SJCRH30 (cell line): ENCODE measurements at regions not wholly inside any gene's neighbourhood (a gene's known extent, or its start where the extent isn't known, plus 50 kb on each side); places are given as distances from the start of the nearest gene placed in this dataset.
A peak's percentile ranks its signal among the peaks of the same experiment; 100 is the strongest.
"Not testable (repeated sequence)": the region's sequence is repeated elsewhere in the genome, so short reads cannot be mapped to it uniquely, and the experiment has no call there.

Experiments used
- DNase-seq, 2 experiments: peaks; one replicate each; pipeline ENCODE4 v3.0.0-alpha.2; 2015 to 2020
- H3K27ac ChIP-seq: fragments of 250-450 bp; sonication (Bioruptor Pico); 2 replicates; pipeline ENCODE4 v1.5.1; 2020; ENCODE audit warnings: mild to moderate bottlenecking, moderate library complexity
- H3K27me3 ChIP-seq: fragments of 250-450 bp; sonication (Bioruptor Pico); 2 replicates; pipeline ENCODE4 v1.5.1; 2020; ENCODE audit warnings: mild to moderate bottlenecking, moderate library complexity
- H3K36me3 ChIP-seq: fragments of 250-450 bp; sonication (Bioruptor Pico); 2 replicates; pipeline ENCODE4 v1.5.1; 2020; ENCODE audit warnings: mild to moderate bottlenecking, moderate library complexity
- H3K4me1 ChIP-seq: fragments of 250-450 bp; sonication (Bioruptor Pico); 2 replicates; pipeline ENCODE4 v1.5.1; 2020; ENCODE audit warnings: mild to moderate bottlenecking, moderate library complexity
- H3K4me3 ChIP-seq: fragments of 250-450 bp; sonication (Bioruptor Pico); 2 replicates; pipeline ENCODE4 v1.5.1; 2020; ENCODE audit warnings: mild to moderate bottlenecking, moderate library complexity
- H3K9me3 ChIP-seq: fragments of 250-450 bp; sonication (Bioruptor Pico); replicated peaks from 2 replicates; pipeline ENCODE4 v1.5.1; 2020; ENCODE audit warnings: mild to moderate bottlenecking, moderate library complexity

GRCh38 chr1:228611707-228612106 lies 123.6 kb upstream of the RHOU start:
- H3K27ac ChIP-seq, H3K27me3 ChIP-seq, DNase-seq, H3K4me1 ChIP-seq, H3K4me3 ChIP-seq, H3K36me3 ChIP-seq, H3K9me3 ChIP-seq: not testable (repeated sequence)

DNA sequence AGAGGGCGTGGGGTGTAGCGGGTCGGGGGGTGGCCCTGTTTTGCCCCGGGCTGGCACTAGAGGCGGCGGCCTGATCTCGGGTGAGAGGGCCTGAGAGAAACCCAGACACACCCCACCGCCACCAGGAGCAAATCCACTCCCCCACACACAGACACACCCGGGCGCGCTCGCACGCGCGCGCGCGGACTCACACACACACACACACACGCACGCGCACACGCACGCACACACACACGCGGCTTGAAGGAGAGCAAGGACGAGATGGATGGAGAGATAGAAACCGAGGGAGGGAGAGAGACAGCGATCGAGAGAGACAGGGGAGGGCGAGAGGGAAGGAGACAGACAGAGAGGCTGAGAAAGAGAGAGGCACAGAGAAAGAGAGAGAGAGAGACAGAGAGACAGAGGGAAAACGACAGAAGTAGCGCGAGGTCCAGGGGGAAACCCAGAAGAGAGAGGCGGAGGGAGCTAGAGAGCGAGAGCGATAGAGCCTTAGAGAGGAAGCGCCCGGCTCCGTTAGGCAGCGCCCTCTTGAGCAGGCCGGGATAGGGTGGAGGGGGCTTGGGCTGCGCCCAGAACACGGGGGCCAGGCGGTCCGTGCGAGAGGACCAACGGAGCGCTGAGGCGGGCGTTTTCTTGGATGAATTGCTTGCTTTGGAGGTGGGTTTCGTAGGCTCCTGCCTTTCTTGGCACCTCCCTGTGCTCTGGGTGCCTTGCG lies 113.1 kb upstream of the RHOU start:
- Histone ChIP-seq H3K27ac (0 out of 2 replicates have a peak overlapping the region, but pooled peaks have one; percentile 27), H3K4me3 (peak overlapping the region; percentile 66)
- peak in 1 of 2 experiments; percentile 34 for DNase-seq
- not testable (repeated sequence) for H3K27me3 ChIP-seq, H3K9me3 ChIP-seq, H3K36me3 ChIP-seq, H3K4me1 ChIP-seq

DNA sequence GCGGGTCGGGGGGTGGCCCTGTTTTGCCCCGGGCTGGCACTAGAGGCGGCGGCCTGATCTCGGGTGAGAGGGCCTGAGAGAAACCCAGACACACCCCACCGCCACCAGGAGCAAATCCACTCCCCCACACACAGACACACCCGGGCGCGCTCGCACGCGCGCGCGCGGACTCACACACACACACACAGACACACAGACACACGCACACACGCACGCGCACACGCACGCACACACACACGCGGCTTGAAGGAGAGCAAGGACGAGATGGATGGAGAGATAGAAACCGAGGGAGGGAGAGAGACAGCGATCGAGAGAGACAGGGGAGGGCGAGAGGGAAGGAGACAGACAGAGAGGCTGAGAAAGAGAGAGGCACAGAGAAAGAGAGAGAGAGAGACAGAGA lies 108.8 kb upstream of the RHOU start:
- not testable (repeated sequence) for H3K36me3 ChIP-seq, H3K27me3 ChIP-seq, H3K4me1 ChIP-seq, DNase-seq, H3K9me3 ChIP-seq, H3K27ac ChIP-seq
- peak overlapping the region; percentile 42 for H3K4me3 ChIP-seq

DNA sequence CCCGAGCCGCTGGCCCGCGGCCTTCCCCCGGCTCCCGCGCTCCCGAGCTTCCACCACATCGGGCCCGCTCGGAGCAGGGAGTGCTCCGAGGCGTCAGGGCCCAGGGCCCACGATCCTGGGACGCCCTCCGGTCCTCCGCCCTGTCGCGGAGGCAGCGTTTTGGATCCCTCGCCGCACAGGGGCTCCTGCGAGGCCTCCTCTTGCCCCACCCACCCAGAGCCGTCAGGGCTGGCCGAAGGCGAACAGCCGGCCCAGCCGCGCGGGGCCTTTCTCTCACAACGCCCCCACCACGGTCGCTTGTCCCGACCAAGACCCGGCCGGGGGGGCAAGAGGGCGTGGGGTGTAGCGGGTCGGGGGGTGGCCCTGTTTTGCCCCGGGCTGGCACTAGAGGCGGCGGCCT lies 102.4 kb upstream of the RHOU start:
- H3K27ac ChIP-seq, H3K27me3 ChIP-seq, H3K36me3 ChIP-seq, H3K4me1 ChIP-seq, H3K9me3 ChIP-seq, H3K4me3 ChIP-seq: not testable (repeated sequence)
- DNase-seq = peak in 1 of 2 experiments; percentile 50

DNA sequence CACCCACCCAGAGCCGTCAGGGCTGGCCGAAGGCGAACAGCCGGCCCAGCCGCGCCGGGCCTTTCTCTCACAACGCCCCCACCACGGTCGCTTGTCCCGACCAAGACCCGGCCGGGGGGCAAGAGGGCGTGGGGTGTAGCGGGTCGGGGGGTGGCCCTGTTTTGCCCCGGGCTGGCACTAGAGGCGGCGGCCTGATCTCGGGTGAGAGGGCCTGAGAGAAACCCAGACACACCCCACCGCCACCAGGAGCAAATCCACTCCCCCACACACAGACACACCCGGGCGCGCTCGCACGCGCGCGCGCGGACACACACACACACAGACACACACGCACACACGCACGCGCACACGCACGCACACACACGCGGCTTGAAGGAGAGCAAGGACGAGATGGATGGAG lies 100.0 kb upstream of the RHOU start:
- not testable (repeated sequence) for H3K27ac ChIP-seq, H3K4me1 ChIP-seq, H3K27me3 ChIP-seq, H3K36me3 ChIP-seq, H3K9me3 ChIP-seq
- DNase-seq = peak in 1 of 2 experiments; percentile 41
- peak overlapping the region; percentile 59 for H3K4me3 ChIP-seq

DNA sequence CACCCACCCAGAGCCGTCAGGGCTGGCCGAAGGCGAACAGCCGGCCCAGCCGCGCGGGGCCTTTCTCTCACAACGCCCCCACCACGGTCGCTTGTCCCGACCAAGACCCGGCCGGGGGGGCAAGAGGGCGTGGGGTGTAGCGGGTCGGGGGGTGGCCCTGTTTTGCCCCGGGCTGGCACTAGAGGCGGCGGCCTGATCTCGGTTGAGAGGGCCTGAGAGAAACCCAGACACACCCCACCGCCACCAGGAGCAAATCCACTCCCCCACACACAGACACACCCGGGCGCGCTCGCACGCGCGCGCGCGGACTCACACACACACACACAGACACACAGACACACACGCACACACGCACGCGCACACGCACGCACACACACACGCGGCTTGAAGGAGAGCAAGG lies 97.8 kb upstream of the RHOU start:
- H3K4me1 ChIP-seq, H3K27me3 ChIP-seq, H3K36me3 ChIP-seq, DNase-seq, H3K9me3 ChIP-seq, H3K27ac ChIP-seq, H3K4me3 ChIP-seq: not testable (repeated sequence)

DNA sequence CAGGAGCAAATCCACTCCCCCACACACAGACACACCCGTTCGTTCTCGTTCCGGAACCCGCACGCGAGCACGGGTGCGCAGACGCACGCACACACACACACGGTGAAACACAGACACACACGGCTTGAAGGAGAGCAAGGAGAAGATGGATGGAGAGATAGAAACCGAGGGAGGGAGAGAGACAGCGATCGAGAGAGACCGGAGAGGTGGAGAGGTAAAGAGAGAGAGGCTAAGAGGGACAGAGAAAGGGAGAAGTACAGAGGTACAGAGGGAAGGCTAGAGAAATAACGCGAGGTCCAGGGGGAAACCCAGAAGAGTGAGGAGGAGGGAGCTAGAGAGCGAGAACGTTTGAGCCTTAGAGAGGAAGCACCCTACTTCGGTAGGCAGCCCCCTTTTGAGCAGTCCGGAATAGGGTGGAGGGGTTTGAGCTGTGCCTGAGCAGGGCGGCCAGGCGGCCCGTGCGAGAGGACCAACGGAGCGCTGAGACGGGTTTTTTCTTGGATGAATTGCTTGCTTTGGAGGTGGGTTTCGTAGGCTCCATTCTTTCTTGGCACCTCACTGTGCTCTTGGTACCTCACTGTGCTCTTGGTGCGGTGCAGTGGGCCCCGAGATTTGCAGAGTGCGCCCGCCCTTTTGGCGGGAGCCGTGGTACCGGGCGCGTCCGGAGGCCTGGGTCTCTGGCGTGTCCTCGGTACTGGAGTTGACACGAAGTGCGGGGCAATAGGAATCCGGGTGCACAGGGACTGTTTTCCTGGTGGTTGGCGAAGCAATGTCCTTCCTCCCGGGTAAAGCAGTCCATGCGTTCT lies 88.4 kb upstream of the RHOU start:
- peak; percentile 45 to 71 for DNase-seq
- H3K4me1 ChIP-seq = no peaks in the 10 kb centered on the region; the same call in 1 of the 2 replicates
- no peaks in the 10 kb centered on the region for H3K27me3 ChIP-seq
- H3K9me3 ChIP-seq = no peaks in the 10 kb centered on the region
- H3K4me3 ChIP-seq = peak overlapping the region; percentile 74
- peak overlapping the region; percentile 23; the same call in 1 of the 2 replicates for H3K27ac ChIP-seq
- no peaks in the 10 kb centered on the region for H3K36me3 ChIP-seq

- H3K27me3 ChIP-seq = no peaks in the 10 kb centered on the region
- DNase-seq = peak; percentile 54 to 68
- no peak overlapping the region; the same call in 1 of the 2 replicates for H3K27ac ChIP-seq
- peak overlapping the region; percentile 74 for H3K4me3 ChIP-seq
- no peaks in the 10 kb centered on the region; the same call in 1 of the 2 replicates for H3K4me1 ChIP-seq
- no peaks in the 10 kb centered on the region for H3K36me3 ChIP-seq
- no peaks in the 10 kb centered on the region for H3K9me3 ChIP-seq
Measured at GRCh38 chr1:228647523-228648444, 87.5 kb upstream of the RHOU start.

DNA sequence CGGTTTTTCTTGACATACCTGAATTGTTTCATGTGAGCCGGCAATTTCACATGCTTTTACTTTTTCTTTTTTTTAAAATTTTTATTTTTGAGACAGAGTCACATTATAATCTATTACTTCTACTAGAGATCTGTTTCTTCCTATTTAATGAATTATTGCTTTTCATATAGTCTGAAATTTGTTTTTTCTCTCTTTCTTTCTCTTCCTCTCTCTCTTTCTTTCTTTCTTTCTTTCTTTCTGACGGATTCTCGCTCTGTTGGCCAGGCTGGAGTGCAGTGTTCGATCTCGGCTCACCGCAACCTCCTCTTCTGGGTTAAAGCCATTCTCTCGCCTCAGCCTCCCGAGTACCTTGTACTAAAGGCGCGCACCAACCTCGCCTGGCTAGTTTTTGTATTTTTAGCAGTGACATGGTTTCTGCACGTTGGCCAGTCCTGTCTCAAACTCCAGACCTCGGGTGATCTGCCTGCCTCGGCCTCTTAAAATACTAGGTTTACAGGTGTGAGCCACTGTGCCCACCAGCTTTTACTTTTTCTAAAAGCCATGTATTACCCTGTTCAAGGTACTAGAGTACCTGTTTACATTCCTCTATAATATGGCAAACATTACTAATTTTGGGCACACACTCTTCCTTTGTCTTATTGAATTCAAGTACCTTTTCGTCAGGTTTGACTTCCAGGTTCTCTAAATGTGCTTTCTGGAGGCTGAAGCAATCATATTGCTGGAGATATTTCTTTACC lies 86.5 kb upstream of the RHOU start:
- Histone ChIP-seq H3K27ac (no peak overlapping the region), H3K4me1 (no peaks in the 10 kb centered on the region; the same call in 1 of the 2 replicates), H3K9me3 (no peaks in the 10 kb centered on the region), H3K36me3 (no peaks in the 10 kb centered on the region), H3K4me3 (peak overlapping the region; percentile 74), H3K27me3 (no peaks in the 10 kb centered on the region)
- DNase-seq = no peak

DNA sequence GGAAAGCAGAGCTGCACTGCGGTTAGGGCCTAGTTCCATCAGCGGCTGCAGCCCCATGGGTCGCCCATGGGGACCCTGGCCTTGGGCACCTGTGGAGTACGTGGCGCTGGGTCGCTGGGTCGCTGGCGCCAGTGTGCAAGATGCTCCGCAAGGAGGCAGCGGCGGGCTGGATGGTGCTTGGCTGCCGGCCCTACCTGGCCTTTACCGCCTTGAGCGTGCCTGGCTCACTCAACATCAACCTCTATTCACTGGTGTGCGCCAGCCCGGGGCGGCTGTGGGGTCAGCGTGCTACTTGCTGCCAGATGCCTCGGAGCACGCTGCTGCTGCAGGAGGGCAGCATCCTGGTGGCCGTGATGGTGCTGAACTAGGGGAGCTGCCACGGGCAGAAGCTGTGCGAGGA lies 85.1 kb upstream of the RHOU start:
- Histone ChIP-seq H3K27ac (no peak overlapping the region), H3K36me3 (no peaks in the 10 kb centered on the region), H3K4me3 (no peak overlapping the region), H3K27me3 (no peaks in the 10 kb centered on the region), H3K9me3 (no peaks in the 10 kb centered on the region), H3K4me1 (no peaks in the 10 kb centered on the region; the same call in 1 of the 2 replicates)
- DNase-seq = no peak

DNA sequence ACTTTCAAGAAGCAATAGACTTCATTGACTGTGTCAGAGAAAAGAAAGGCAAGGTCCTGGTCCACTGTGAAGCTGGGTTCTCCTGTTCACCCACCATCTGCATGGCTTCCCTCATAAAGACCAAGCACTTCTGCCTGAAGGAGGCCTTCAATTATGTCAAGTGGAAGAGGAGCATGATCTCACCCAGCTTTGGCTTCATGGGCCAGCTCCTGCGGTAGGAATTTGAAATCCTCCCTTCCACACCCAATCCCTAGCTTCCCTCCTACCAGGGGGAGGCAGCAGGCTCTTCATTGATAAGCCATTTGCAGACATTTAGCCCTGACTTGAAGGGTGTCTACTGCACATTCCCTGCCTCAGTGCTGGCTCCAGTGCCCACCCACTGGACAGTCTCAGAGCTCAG lies 84.3 kb upstream of the RHOU start:
- Histone ChIP-seq H3K27ac (no peak overlapping the region), H3K27me3 (no peaks in the 10 kb centered on the region), H3K4me1 (no peaks in the 10 kb centered on the region; the same call in 1 of the 2 replicates), H3K36me3 (no peaks in the 10 kb centered on the region), H3K4me3 (no peak overlapping the region), H3K9me3 (no peaks in the 10 kb centered on the region)
- DNase-seq = no peak

GRCh38 chr1:228652116-228652515 lies 83.2 kb upstream of the RHOU start:
- no peak overlapping the region for H3K4me3 ChIP-seq
- H3K9me3 ChIP-seq = no peaks in the 10 kb centered on the region
- no peak for DNase-seq
- H3K4me1 ChIP-seq = no peaks in the 10 kb centered on the region; the same call in 1 of the 2 replicates
- no peaks in the 10 kb centered on the region for H3K27me3 ChIP-seq
- no peaks in the 10 kb centered on the region for H3K36me3 ChIP-seq
- no peak overlapping the region for H3K27ac ChIP-seq

- H3K4me3 ChIP-seq, H3K4me1 ChIP-seq, H3K27me3 ChIP-seq, H3K36me3 ChIP-seq, H3K27ac ChIP-seq, H3K9me3 ChIP-seq, DNase-seq: not testable (repeated sequence)
Measured at GRCh38 chr1:228653057-228653456, 82.2 kb upstream of the RHOU start.

DNA sequence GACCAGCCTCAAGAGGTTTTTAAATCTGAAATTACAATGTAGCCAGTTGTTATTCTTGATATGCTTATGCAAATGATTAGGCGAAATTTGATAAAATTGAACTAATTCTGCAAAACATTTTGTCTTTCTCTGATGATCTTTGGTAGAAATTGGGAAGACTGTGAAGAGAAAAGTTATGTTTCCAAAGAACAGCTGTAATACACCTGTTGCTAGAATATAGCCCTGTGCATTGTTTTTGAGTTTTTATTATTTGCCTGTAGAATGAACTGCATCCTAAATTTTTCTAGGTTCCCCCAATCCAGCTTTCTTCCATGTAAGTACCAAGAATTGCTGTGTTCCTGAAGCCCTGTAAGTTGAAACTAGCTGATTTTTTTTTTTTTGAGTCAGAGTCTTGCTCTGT lies 81.5 kb upstream of the RHOU start:
- H3K9me3 ChIP-seq = no peaks in the 10 kb centered on the region
- DNase-seq = no peak
- H3K4me1 ChIP-seq = no peaks in the 10 kb centered on the region
- no peaks in the 10 kb centered on the region for H3K27me3 ChIP-seq
- H3K36me3 ChIP-seq = no peaks in the 10 kb centered on the region
- H3K27ac ChIP-seq = no peak overlapping the region
- no peak overlapping the region for H3K4me3 ChIP-seq
